ENCODE measurements at regions not wholly inside any gene's neighbourhood (a gene's known extent, or its start where the extent isn't known, plus 50 kb on each side); places are given as distances from the start of the nearest gene placed in this dataset.

DNA sequence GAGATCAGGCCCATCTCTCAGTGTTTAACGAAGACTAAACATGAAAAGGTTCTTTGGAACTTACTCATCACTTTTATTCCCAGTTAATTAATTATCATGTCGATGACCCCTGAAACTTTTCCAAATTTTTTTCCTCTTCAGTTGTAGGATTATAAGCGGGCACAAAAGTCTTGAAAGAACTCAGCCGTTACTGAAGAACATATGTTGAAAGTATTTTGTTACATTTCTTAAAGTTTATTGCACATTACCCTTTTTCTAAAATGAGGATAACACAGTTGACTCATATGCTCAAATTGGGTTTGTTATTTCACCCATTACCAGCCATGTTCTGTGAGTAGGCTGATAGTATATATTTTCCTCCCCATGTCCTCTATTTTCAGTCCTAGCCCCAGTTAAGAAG lies 75.9 kb upstream of the COL3A1 start:
- Mint-ChIP-seq H3K36me3 (ENCODE audit: low read depth) (no peaks in the 10 kb centered on the region), H3K4me1 (ENCODE audit: low read depth) (no peaks in the 10 kb centered on the region), H3K4me3 (no peak overlapping the region), H3K27ac (no peak overlapping the region), H3K27me3 (ENCODE audit: low read depth) (no peaks in the 10 kb centered on the region), H3K9me3 (no peaks in the 10 kb centered on the region)
- no peak for DNase-seq (ENCODE audit: low spot score)

GRCh38 chr2:188902901-188903491 lies 71.2 kb upstream of the COL3A1 start:
- Mint-ChIP-seq H3K9me3 (no peaks in the 10 kb centered on the region), H3K27ac (no peak overlapping the region), H3K4me1 (ENCODE audit: low read depth) (no peaks in the 10 kb centered on the region), H3K36me3 (ENCODE audit: low read depth) (no peaks in the 10 kb centered on the region), H3K4me3 (no peak overlapping the region), H3K27me3 (ENCODE audit: low read depth) (no peaks in the 10 kb centered on the region)
- no peak for DNase-seq (ENCODE audit: low spot score)

GRCh38 chr2:188903740-188904139 lies 70.4 kb upstream of the COL3A1 start:
- Mint-ChIP-seq H3K36me3 (ENCODE audit: low read depth) (no peaks in the 10 kb centered on the region), H3K9me3 (no peaks in the 10 kb centered on the region)
- DNase-seq (ENCODE audit: low spot score), result no peak

DNA sequence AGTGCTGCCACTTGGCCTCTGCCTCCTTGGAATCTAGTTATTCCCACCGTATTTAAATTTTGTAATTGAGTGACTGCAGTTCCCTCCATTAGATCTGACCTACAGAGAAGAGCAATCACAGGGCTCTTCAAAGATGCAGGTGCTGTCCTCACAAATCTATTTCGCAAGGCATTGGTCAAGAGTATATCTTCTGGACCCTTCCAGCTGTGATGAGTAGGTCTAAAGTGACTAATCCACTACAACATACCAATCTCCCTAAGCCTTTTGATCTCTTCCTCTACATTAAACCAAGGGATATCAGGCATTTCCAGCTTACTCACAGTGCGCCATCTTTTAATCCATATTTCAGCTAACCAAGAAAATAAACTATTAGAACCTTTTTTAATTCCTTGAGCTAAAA lies 65.1 kb upstream of the COL3A1 start:
- DNase-seq (ENCODE audit: low spot score), result no peak
- H3K4me3 Mint-ChIP-seq, result no peak overlapping the region

More at GRCh38 chr2:188903740-188904139, 70.4 kb upstream of the COL3A1 start:
- H3K27me3 Mint-ChIP-seq (ENCODE audit: low read depth), result no peaks in the 10 kb centered on the region
- H3K27ac Mint-ChIP-seq, result no peak overlapping the region
- no peaks in the 10 kb centered on the region for H3K4me1 Mint-ChIP-seq (ENCODE audit: low read depth)
- no peak overlapping the region for H3K4me3 Mint-ChIP-seq

GRCh38 chr2:188916736-188917135 lies 57.4 kb upstream of the COL3A1 start:
- Mint-ChIP-seq H3K9me3 (no peaks in the 10 kb centered on the region), H3K27ac (no peak overlapping the region), H3K4me3 (no peak overlapping the region), H3K4me1 (ENCODE audit: low read depth) (no peaks in the 10 kb centered on the region), H3K36me3 (ENCODE audit: low read depth) (no peaks in the 10 kb centered on the region), H3K27me3 (ENCODE audit: low read depth) (no peaks in the 10 kb centered on the region)
- no peak for DNase-seq (ENCODE audit: low spot score)

More for the DNA sequence above, 65.1 kb upstream of the COL3A1 start:
- no peaks in the 10 kb centered on the region for H3K4me1 Mint-ChIP-seq (ENCODE audit: low read depth)
- no peaks in the 10 kb centered on the region for H3K9me3 Mint-ChIP-seq
- H3K36me3 Mint-ChIP-seq (ENCODE audit: low read depth), result no peaks in the 10 kb centered on the region
- H3K27me3 Mint-ChIP-seq (ENCODE audit: low read depth), result no peaks in the 10 kb centered on the region
- no peak overlapping the region for H3K27ac Mint-ChIP-seq

DNA sequence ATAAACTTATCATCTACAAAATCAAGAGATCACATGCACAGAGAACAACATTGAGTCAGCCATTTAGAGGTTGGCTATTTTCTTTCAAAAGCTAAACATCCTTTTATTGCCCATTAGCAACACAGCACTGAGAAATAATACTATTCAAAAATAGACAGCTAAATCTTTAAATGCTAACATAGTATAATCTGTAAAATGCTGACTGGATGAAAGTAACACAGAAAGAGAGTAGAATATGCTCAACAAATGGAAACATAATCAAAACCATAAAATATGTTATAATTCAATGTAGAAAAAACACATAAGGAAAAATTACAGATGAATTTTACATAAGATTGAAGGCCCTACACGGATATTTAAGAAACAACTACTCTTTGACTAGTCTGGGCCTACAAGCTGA lies 56.5 kb upstream of the COL3A1 start:
- Mint-ChIP-seq H3K4me1 (ENCODE audit: low read depth) (no peaks in the 10 kb centered on the region), H3K36me3 (ENCODE audit: low read depth) (no peaks in the 10 kb centered on the region)

DNA sequence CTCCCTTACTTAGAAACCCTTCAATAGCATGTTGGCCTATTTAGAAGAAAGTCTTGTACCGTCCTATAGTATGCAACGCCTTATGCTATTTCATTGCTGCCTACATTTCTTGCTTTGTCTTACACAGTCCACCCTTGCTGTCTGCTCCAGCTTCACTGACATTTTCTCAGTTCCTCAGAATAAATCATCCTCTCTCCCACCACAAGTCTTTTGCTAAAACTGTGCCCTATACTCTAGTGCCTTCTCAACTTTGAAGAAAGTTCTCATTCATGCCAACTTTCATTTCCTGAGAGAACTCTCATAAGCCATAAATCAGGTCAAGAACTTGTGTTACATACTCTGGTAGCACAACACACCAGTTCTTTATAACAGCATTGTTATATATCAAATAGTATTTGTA lies 54.3 kb upstream of the COL3A1 start:
- H3K4me3 Mint-ChIP-seq, result no peak overlapping the region
- no peaks in the 10 kb centered on the region for H3K9me3 Mint-ChIP-seq
- no peak overlapping the region for H3K27ac Mint-ChIP-seq
- no peaks in the 10 kb centered on the region for H3K4me1 Mint-ChIP-seq (ENCODE audit: low read depth)
- H3K27me3 Mint-ChIP-seq (ENCODE audit: low read depth), result no peaks in the 10 kb centered on the region
- no peaks in the 10 kb centered on the region for H3K36me3 Mint-ChIP-seq (ENCODE audit: low read depth)
- DNase-seq (ENCODE audit: low spot score), result no peak

More for the DNA sequence above, 56.5 kb upstream of the COL3A1 start:
- no peak overlapping the region for H3K4me3 Mint-ChIP-seq
- H3K9me3 Mint-ChIP-seq, result no peaks in the 10 kb centered on the region
- no peak for DNase-seq (ENCODE audit: low spot score)
- H3K27me3 Mint-ChIP-seq (ENCODE audit: low read depth), result no peaks in the 10 kb centered on the region
- H3K27ac Mint-ChIP-seq, result no peak overlapping the region

DNA sequence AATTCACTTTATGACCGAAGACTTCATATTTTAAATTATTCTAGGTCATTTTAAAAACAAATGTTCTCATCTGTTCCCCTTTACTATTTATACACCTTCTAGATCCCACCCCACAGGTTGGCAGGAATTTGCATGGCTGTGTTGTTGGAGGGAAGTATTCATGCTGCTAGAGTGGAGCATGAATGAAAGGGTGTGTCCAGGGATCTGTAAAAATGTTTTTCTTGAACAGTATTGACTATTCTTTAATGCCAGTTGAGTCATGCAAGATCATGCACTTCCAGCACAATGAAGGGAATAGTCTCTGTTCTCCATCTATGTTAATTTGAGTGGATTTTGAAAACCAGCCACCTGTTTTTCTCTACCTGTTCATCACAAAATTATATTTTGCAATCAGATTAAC lies 52.0 kb upstream of the COL3A1 start:
- Mint-ChIP-seq H3K27ac (no peak overlapping the region), H3K4me3 (no peak overlapping the region), H3K27me3 (ENCODE audit: low read depth) (no peaks in the 10 kb centered on the region), H3K36me3 (ENCODE audit: low read depth) (no peaks in the 10 kb centered on the region), H3K9me3 (peaks cover 3% of the 10 kb centered on the region), H3K4me1 (ENCODE audit: low read depth) (no peaks in the 10 kb centered on the region)
- no peak for DNase-seq (ENCODE audit: low spot score)

Measured in T-helper 2 cell treated with Interferon-gamma antibody and Interleukin-4, amounts not matched to agents 5 μg/mL and 100 μg/mL, for 36 hours (primary cell).